Astrocyte (in vitro differentiated cells and primary cell): ENCODE measurements at regions not wholly inside any gene's neighbourhood (a gene's known extent, or its start where the extent isn't known, plus 50 kb on each side); places are given as distances from the start of the nearest gene placed in this dataset.

Experiments used
- DNase-seq: peaks from one replicate; pipeline ENCODE4 v3.0.0-alpha.2; 2010; ENCODE audit warnings: low read depth
- FAIRE-seq: peaks from 2 replicates; lab custom pipeline; 2011; peaks lifted over from hg19 to GRCh38; lab: Jason Lieb, UNC
- H2AFZ ChIP-seq: 2 replicates; pipeline ENCODE4 v1.6.0; 2012; ENCODE audit warnings: low read depth, low read length, inconsistent platforms
- H3K27ac ChIP-seq: 2 replicates; pipeline ENCODE4 v1.5.1; 2011; ENCODE audit warnings: low read depth, low read length, inconsistent platforms
- H3K27me3 ChIP-seq: 2 replicates; pipeline ENCODE4 v1.6.0; 2011; ENCODE audit warnings: low read length, inconsistent platforms; ENCODE audit not compliant: insufficient read depth
- H3K36me3 ChIP-seq: 2 replicates; pipeline ENCODE4 v1.5.1; 2011; ENCODE audit warnings: low read length, inconsistent platforms; ENCODE audit not compliant: insufficient read depth
- H3K4me1 ChIP-seq: 2 replicates; pipeline ENCODE4 v1.5.1; 2011; ENCODE audit warnings: low read length, inconsistent platforms; ENCODE audit not compliant: insufficient read depth
- H3K4me2 ChIP-seq: 2 replicates; pipeline ENCODE4 v1.6.0; 2012; ENCODE audit warnings: low read length, inconsistent platforms
- H3K4me3 ChIP-seq: 2 replicates; pipeline ENCODE4 v1.5.1; 2011; ENCODE audit warnings: low read depth, mild to moderate bottlenecking, low read length, inconsistent platforms; ENCODE audit not compliant: insufficient read depth
- H3K79me2 ChIP-seq: 2 replicates; pipeline ENCODE4 v1.6.0; 2012; ENCODE audit warnings: mild to moderate bottlenecking, low read length, inconsistent platforms; ENCODE audit not compliant: insufficient read depth
- H3K9ac ChIP-seq: 2 replicates; pipeline ENCODE4 v1.6.0; 2012; ENCODE audit warnings: mild to moderate bottlenecking, low read length, inconsistent platforms
- H3K9me3 ChIP-seq: 2 replicates; pipeline ENCODE4 v1.5.1; 2012; ENCODE audit warnings: low read depth, mild to moderate bottlenecking, low read length, inconsistent platforms; ENCODE audit not compliant: insufficient read depth
- H4K20me1 ChIP-seq: 2 replicates; pipeline ENCODE4 v1.6.0; 2012; ENCODE audit warnings: low read length, inconsistent platforms; ENCODE audit not compliant: insufficient read depth
- H3K27ac Mint-ChIP-seq: one replicate; pipeline ENCODE4 v1.8.0; 2021; ENCODE audit warnings: mild to moderate bottlenecking, mixed read lengths; ENCODE audit not compliant: unreplicated experiment
- H3K27me3 Mint-ChIP-seq: one replicate; pipeline ENCODE4 v1.8.0; 2021; ENCODE audit warnings: low read depth, mixed read lengths; ENCODE audit not compliant: unreplicated experiment
- H3K36me3 Mint-ChIP-seq: one replicate; pipeline ENCODE4 v1.8.0; 2021; ENCODE audit warnings: low read depth, mixed read lengths; ENCODE audit not compliant: unreplicated experiment
- H3K4me1 Mint-ChIP-seq: one replicate; pipeline ENCODE4 v1.8.0; 2021; ENCODE audit warnings: low read depth, mixed read lengths; ENCODE audit not compliant: unreplicated experiment
- H3K4me3 Mint-ChIP-seq: one replicate; pipeline ENCODE4 v1.8.0; 2021; ENCODE audit warnings: mild to moderate bottlenecking, moderate library complexity, mixed read lengths; ENCODE audit not compliant: unreplicated experiment
- H3K9me3 Mint-ChIP-seq: one replicate; pipeline ENCODE4 v1.8.0; 2021; ENCODE audit warnings: mild to moderate bottlenecking, mixed read lengths; ENCODE audit not compliant: unreplicated experiment
- EZH2 ChIP-seq: IDR thresholded peaks from 2 replicates; pipeline ENCODE4 v1.6.1; 2012; ENCODE audit warnings: mild to moderate bottlenecking, low read length, inconsistent platforms; ENCODE audit not compliant: insufficient read depth
- TF ChIP-seq, protein P1 (sequence below): IDR thresholded peaks from 2 replicates; pipeline ENCODE4 v1.5.1; 2011; ENCODE audit warnings: low read depth, mild to moderate bottlenecking, inconsistent platforms, low read length, moderate library complexity; ENCODE audit not compliant: insufficient read depth

DNA sequence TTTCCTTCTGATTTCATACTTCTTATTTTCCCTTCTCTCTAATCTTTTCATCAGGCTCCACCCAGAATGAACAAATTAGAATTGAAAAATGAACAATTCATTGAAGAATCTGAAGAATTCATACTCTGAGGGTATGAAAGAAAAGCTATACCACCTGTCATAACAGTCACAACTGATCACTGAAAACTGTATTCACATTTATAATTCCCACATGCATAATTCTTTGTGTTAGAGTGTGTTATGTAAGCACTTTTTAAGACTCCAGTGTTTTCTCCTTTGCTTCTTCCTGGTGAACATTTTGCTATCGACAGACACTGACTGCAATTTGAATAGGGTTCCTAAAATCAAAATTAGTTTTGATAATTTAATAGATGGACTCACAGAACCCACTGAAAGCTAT, 271.2 kb downstream of the SLC16A7 start:
- Mint-ChIP-seq H3K4me3 (no peak overlapping the region), H3K27ac (no peak overlapping the region)

DNA sequence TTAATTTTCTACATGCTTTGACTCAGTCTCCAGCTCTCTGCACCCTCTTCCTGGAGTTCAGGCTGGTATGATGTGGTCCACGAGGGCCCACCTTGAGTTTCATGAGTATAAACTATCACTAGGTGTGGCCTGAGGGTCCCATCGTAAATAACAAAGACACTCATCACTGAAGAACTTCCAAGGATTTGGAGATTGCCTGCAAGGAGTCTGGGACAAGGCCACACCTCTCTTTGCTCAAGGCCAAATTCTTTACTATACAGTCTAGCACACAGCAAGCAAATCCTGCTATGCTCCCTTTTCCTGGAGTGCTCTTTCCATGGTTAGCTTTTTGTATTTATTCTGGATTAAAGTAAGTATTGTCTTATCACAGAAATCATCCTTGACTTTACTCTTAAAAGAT, 271.9 kb downstream of the SLC16A7 start:
- Mint-ChIP-seq H3K9me3 (peaks cover 1% of the 10 kb centered on the region), H3K27ac (no peak overlapping the region), H3K4me1 (no peaks in the 10 kb centered on the region), H3K4me3 (no peak overlapping the region), H3K27me3 (no peaks in the 10 kb centered on the region), H3K36me3 (no peaks in the 10 kb centered on the region)
- Histone ChIP-seq H3K9ac (no peak overlapping the region), H3K36me3 (no peaks in the 10 kb centered on the region), H3K4me2 (no peak overlapping the region), H3K9me3 (no peaks in the 10 kb centered on the region), H4K20me1 (no peaks in the 10 kb centered on the region), H2AFZ (no peak overlapping the region), H3K4me3 (no peak overlapping the region), H3K4me1 (no peaks in the 10 kb centered on the region), H3K27ac (no peak overlapping the region), H3K27me3 (no peaks in the 10 kb centered on the region), H3K79me2 (no peaks in the 10 kb centered on the region)
- TF ChIP-seq, protein P1, sequence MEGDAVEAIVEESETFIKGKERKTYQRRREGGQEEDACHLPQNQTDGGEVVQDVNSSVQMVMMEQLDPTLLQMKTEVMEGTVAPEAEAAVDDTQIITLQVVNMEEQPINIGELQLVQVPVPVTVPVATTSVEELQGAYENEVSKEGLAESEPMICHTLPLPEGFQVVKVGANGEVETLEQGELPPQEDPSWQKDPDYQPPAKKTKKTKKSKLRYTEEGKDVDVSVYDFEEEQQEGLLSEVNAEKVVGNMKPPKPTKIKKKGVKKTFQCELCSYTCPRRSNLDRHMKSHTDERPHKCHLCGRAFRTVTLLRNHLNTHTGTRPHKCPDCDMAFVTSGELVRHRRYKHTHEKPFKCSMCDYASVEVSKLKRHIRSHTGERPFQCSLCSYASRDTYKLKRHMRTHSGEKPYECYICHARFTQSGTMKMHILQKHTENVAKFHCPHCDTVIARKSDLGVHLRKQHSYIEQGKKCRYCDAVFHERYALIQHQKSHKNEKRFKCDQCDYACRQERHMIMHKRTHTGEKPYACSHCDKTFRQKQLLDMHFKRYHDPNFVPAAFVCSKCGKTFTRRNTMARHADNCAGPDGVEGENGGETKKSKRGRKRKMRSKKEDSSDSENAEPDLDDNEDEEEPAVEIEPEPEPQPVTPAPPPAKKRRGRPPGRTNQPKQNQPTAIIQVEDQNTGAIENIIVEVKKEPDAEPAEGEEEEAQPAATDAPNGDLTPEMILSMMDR = no peak
- no peak for TF ChIP-seq EZH2
- no peak for DNase-seq
- no peak for FAIRE-seq

More for the DNA sequence above, 271.2 kb downstream of the SLC16A7 start:
- H3K36me3 Mint-ChIP-seq = no peaks in the 10 kb centered on the region
- no peak overlapping the region for H3K4me3 ChIP-seq
- no peak overlapping the region for H2AFZ ChIP-seq
- H3K4me1 Mint-ChIP-seq = no peaks in the 10 kb centered on the region
- no peaks in the 10 kb centered on the region for H4K20me1 ChIP-seq
- no peaks in the 10 kb centered on the region for H3K27me3 ChIP-seq
- no peaks in the 10 kb centered on the region for H3K36me3 ChIP-seq
- DNase-seq (no peak), FAIRE-seq (no peak)
- no peaks in the 10 kb centered on the region for H3K27me3 Mint-ChIP-seq
- H3K9ac ChIP-seq = no peak overlapping the region
- H3K9me3 ChIP-seq = no peaks in the 10 kb centered on the region
- no peak overlapping the region for H3K27ac ChIP-seq
- no peak overlapping the region for H3K4me2 ChIP-seq
- H3K9me3 Mint-ChIP-seq = peaks cover 1% of the 10 kb centered on the region
- no peaks in the 10 kb centered on the region for H3K4me1 ChIP-seq
- H3K79me2 ChIP-seq = no peaks in the 10 kb centered on the region
- TF ChIP-seq, protein P1 = no peak
- no peak for TF ChIP-seq EZH2

DNA sequence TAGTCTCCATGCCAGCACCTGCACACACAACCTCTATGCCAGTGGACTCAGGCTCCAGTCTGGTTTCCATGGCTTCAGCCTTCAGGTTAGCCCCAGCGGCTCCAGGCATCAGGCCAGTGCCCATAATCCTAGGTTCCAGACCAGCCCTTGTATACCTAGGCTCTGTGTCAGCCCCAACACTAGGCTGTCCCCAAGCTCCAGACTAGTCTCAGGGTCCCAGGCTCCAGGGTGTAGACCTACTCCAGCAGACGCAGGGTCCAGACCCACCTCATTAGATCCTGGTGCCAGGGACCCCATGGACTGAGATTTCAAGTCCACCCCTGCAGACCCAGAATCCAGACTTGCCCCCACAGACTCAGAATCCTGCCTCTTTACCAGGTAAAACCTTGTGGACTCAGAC, 275.9 kb downstream of the SLC16A7 start:
- no peaks in the 10 kb centered on the region for H4K20me1 ChIP-seq
- no peak for TF ChIP-seq EZH2
- TF ChIP-seq, protein P1 = no peak
- no peak for DNase-seq

More for the DNA sequence above, 275.9 kb downstream of the SLC16A7 start:
- Histone ChIP-seq H3K27me3 (no peaks in the 10 kb centered on the region), H3K4me1 (no peaks in the 10 kb centered on the region), H3K36me3 (no peaks in the 10 kb centered on the region), H3K9me3 (no peaks in the 10 kb centered on the region), H3K79me2 (no peaks in the 10 kb centered on the region), H3K27ac (no peak overlapping the region), H3K9ac (no peak overlapping the region), H2AFZ (no peak overlapping the region), H3K4me3 (no peak overlapping the region), H3K4me2 (no peak overlapping the region)
- Mint-ChIP-seq H3K36me3 (no peaks in the 10 kb centered on the region), H3K9me3 (peaks cover 1% of the 10 kb centered on the region), H3K27ac (no peak overlapping the region), H3K4me3 (no peak overlapping the region), H3K27me3 (no peaks in the 10 kb centered on the region), H3K4me1 (no peaks in the 10 kb centered on the region)
- FAIRE-seq = no peak
